OCI-LY7 (cell line): ENCODE measurements at regions not wholly inside any gene's neighbourhood (a gene's known extent, or its start where the extent isn't known, plus 50 kb on each side); places are given as distances from the start of the nearest gene placed in this dataset.
"Not testable (repeated sequence)": the region's sequence is repeated elsewhere in the genome, so short reads cannot be mapped to it uniquely, and the experiment has no call there.

Experiments
- BruUV-seq: library from RNA; stranded (reverse); fragments of 400-500 nt; replicated peaks from 2 replicates; lab custom pipeline; 2021; lab: Mats Ljungman, UMichigan
- CTCF ChIA-PET: fragments of 300-600 bp; sonication (Branson Sonifier 250); formaldehyde crosslinking; loops from one replicate; lab custom pipeline; 2022; ENCODE audit warnings: antibody characterized with exemption; ENCODE audit not compliant: unreplicated experiment; lab: Charles Lee
- POLR2A ChIA-PET: fragments of 300-600 bp; sonication (Branson Sonifier 250); formaldehyde crosslinking; loops from one replicate; lab custom pipeline; 2022; ENCODE audit warnings: antibody characterized with exemption; lab: Charles Lee
- DNase-seq: peaks from one replicate; pipeline ENCODE4 v3.0.0-alpha.2; 2015; ENCODE audit warnings: low spot score
- H2AFZ ChIP-seq: fragments of 200-600 bp; sonication (generic), shearing (Covaris generic); 2 replicates; pipeline ENCODE4 v1.6.1; 2014; ENCODE audit warnings: mild to moderate bottlenecking, antibody characterized with exemption, low read length, moderate library complexity
- H3K27ac ChIP-seq: fragments of 200-600 bp; sonication (generic); 2 replicates; pipeline ENCODE4 v1.5.1; 2014; ENCODE audit warnings: mixed run types, low read depth, mild to moderate bottlenecking, moderate library complexity, low read length, inconsistent platforms; ENCODE audit not compliant: poor library complexity, severe bottlenecking
- H3K36me3 ChIP-seq: fragments of 200-600 bp; sonication (generic); 2 replicates; pipeline ENCODE4 v1.6.1; 2014; ENCODE audit warnings: mild to moderate bottlenecking, antibody characterized with exemption, low read length, moderate library complexity, mixed read lengths; ENCODE audit not compliant: insufficient read depth
- H3K4me1 ChIP-seq: fragments of 200-600 bp; sonication (generic); 2 replicates; pipeline ENCODE4 v1.5.1; 2014; ENCODE audit warnings: mild to moderate bottlenecking, low read length; ENCODE audit not compliant: insufficient read depth, poor library complexity, severe bottlenecking
- H3K4me2 ChIP-seq: fragments of 200-600 bp; sonication (generic); 2 replicates; pipeline ENCODE4 v1.6.1; 2014; ENCODE audit warnings: mild to moderate bottlenecking, low read length
- H3K4me3 ChIP-seq: fragments of 200-600 bp; sonication (generic); 2 replicates; pipeline ENCODE4 v1.5.1; 2014; ENCODE audit warnings: mild to moderate bottlenecking, low read depth, low read length; ENCODE audit not compliant: poor library complexity, severe bottlenecking
- H3K79me2 ChIP-seq: fragments of 200-600 bp; sonication (generic); 2 replicates; pipeline ENCODE4 v1.6.1; 2016; ENCODE audit warnings: low read depth, mild to moderate bottlenecking, low read length, moderate library complexity, mixed read lengths; ENCODE audit not compliant: insufficient read depth
- H3K9me2 ChIP-seq: fragments of 200-600 bp; sonication (generic); 2 replicates; pipeline ENCODE4 v1.6.1; 2016; ENCODE audit warnings: mild to moderate bottlenecking, low read length, mixed read lengths; ENCODE audit not compliant: insufficient read depth
- H3K9me3 ChIP-seq: fragments of 200-600 bp; sonication (generic); 2 replicates; pipeline ENCODE4 v1.6.1; 2014; ENCODE audit warnings: mild to moderate bottlenecking, mixed run types, low read length, mixed read lengths
- H4K20me1 ChIP-seq: fragments of 200-600 bp; sonication (generic); 2 replicates; pipeline ENCODE4 v1.6.1; 2014; ENCODE audit warnings: mild to moderate bottlenecking, antibody characterized with exemption, low read length, moderate library complexity, mixed read lengths; ENCODE audit not compliant: insufficient read depth
- CTCF ChIP-seq: fragments of 200-600 bp; sonication (generic); conservative IDR thresholded peaks from 2 replicates; pipeline ENCODE4 v1.5.1; 2014; ENCODE audit warnings: mild to moderate bottlenecking, antibody characterized with exemption, low read length, moderate library complexity, mixed read lengths
- EZH2phosphoT487 ChIP-seq: fragments of 200-600 bp; sonication (generic); IDR thresholded peaks from 2 replicates; pipeline ENCODE4 v1.6.1; 2018; ENCODE audit warnings: low read depth, borderline replicate concordance, mild to moderate bottlenecking, mixed run types, antibody characterized with exemption, low read length, moderate library complexity, mixed read lengths
- intact Hi-C: fragments of 100-400 bp; cut with micrococcal nuclease; formaldehyde crosslinking; loops from one replicate; pipeline ENCODE4 v1.10.0; 2022; ENCODE audit not compliant: unreplicated experiment

DNA sequence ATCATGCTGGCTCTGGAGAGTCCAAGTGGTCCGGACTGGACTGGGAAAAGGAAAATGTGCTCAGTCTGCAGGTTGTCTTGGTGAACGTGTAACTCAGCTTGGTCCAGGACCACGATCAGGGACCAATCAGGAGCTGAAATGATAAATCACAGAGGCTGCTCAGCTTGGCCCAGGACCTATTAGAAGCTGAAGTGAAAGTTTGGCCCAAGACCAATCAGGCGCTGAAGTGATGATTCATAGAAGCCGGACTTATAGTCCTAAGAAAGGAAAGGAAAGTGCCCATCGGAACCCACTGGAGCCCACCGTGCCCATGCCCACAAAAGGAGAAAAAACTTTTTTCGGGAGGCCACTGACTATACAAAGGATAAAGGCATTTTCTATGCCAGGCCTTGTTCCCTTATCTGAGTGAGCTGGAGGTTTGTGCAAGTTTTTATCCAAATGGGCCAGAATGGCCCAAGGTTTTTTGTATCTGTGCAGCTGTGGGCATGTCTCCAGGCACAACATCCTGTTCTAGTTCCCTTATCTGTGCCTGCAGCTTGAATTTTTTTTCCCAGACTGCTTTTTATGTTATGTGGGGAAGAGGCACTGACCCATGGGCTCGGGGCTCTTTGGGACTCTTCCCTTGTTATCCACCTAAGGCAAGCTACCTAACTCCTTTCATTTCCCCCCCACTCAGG, 194.4 kb downstream of the FAM133A start:
- Histone ChIP-seq H3K79me2 (no peaks in the 10 kb centered on the region), H2AFZ (no peak overlapping the region), H3K9me2 (no peaks in the 10 kb centered on the region), H4K20me1 (no peaks in the 10 kb centered on the region), H3K4me2 (no peak overlapping the region), H3K27ac (no peak overlapping the region), H3K9me3 (no peaks in the 10 kb centered on the region), H3K36me3 (no peaks in the 10 kb centered on the region), H3K4me1 (no peaks in the 10 kb centered on the region), H3K4me3 (no peak overlapping the region)
- BruUV-seq = no TSS peak
- intact Hi-C loops = no loop called here
- no peak for DNase-seq
- CTCF ChIA-PET = no interaction called here
- POLR2A ChIA-PET = no interaction called here
- TF ChIP-seq CTCF (no peak), EZH2phosphoT487 (no peak)

DNA sequence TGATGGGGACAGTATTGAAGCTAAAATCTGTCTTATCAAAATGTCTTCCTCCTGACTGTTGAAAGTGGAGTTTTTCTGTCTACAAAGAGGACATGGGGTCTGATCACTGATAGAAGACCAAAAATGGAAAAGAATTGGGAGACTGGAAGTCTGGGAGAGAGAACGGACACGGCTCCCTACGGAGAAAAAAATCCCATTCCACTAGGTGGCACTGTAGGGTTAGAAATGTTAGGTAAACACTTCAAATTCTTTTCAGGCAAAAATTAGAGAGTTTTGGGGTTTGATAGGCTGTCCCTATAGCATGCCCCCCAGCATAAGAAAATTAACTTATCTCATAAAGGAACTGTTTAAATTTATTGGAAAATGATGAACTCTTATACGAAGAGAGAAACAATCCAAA, 200.5 kb downstream of the FAM133A start:
- Histone ChIP-seq H3K4me2 (no peak overlapping the region), H2AFZ (no peak overlapping the region), H3K9me2 (no peaks in the 10 kb centered on the region), H3K79me2 (no peaks in the 10 kb centered on the region), H3K4me3 (no peak overlapping the region), H3K4me1 (no peaks in the 10 kb centered on the region), H3K27ac (no peak overlapping the region), H3K36me3 (no peaks in the 10 kb centered on the region), H3K9me3 (no peaks in the 10 kb centered on the region), H4K20me1 (no peaks in the 10 kb centered on the region)
- CTCF ChIA-PET = no interaction called here
- POLR2A ChIA-PET = no interaction called here
- intact Hi-C loops = no loop called here
- peak; percentile 0 for DNase-seq
- BruUV-seq = no TSS peak
- TF ChIP-seq CTCF = peak; percentile 65
- TF ChIP-seq EZH2phosphoT487 = no peak

GRCh38 chrX:93875621-93876282, 201.7 kb downstream of the FAM133A start:
- H3K9me3 ChIP-seq = no peaks in the 10 kb centered on the region
- intact Hi-C loops = no loop called here
- H3K4me3 ChIP-seq = no peak overlapping the region
- H3K9me2 ChIP-seq = no peaks in the 10 kb centered on the region
- H4K20me1 ChIP-seq = no peaks in the 10 kb centered on the region
- no peak overlapping the region for H3K27ac ChIP-seq
- ChIA-PET POLR2A (interaction anchor here (0.7 kb wide), 1 partner anchor 34 kb away, joined by 3 read pairs; no protein-coding TSS in a partner anchor), CTCF (no interaction called here)
- H2AFZ ChIP-seq = no peak overlapping the region
- TF ChIP-seq EZH2phosphoT487 = no peak
- no peak for TF ChIP-seq CTCF
- H3K79me2 ChIP-seq = no peaks in the 10 kb centered on the region
- no peak overlapping the region for H3K4me2 ChIP-seq
- no peaks in the 10 kb centered on the region for H3K4me1 ChIP-seq
- no peaks in the 10 kb centered on the region for H3K36me3 ChIP-seq
- no peak for DNase-seq
- no TSS peak for BruUV-seq

DNA sequence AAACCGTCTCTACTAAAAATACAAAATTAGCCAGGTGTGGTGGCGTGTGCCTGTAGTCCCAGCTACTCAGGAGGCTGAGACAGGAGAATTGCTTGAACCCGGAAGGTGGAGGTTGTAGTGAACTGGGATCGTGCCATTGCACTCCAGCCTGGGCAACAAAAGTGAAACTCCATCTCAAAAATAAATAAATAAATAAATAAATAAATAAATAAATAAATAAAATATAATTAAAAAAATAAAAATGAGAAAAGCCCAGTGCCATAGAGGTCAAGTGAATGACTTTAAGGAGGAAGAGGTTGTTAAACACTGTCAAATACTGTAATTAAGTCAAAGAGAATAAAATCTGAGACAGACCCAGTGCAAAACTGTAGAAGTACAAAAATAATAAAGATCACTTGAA, 247.0 kb downstream of the FAM133A start:
- POLR2A ChIA-PET, H3K9me2 ChIP-seq, intact Hi-C loops, H3K4me1 ChIP-seq, H3K9me3 ChIP-seq, H3K79me2 ChIP-seq, BruUV-seq, CTCF ChIA-PET, H3K36me3 ChIP-seq, H4K20me1 ChIP-seq, H3K27ac ChIP-seq, H3K4me2 ChIP-seq, H3K4me3 ChIP-seq, H2AFZ ChIP-seq, DNase-seq: not testable (repeated sequence)
